Mucosa of rectum (tissue), 2 donors: ENCODE measurements at regions not wholly inside any gene's neighbourhood (a gene's known extent, or its start where the extent isn't known, plus 50 kb on each side); places are given as distances from the start of the nearest gene placed in this dataset.

Experiments used
- H3K27ac ChIP-seq, 2 donors: one replicate each; pipeline ENCODE4 v1.7.0; 2013; ENCODE audit warnings: inconsistent platforms in 2 of 2, low read depth in 2 of 2, low read length in 2 of 2
- H3K27me3 ChIP-seq, 2 donors: one replicate each; pipeline ENCODE4 v1.7.0; 2013; ENCODE audit warnings: low read length in 2 of 2; ENCODE audit not compliant: control insufficient read depth in 2 of 2, insufficient read depth in 2 of 2
- H3K36me3 ChIP-seq, 2 donors: one replicate each; pipeline ENCODE4 v1.7.0; 2013; ENCODE audit warnings: low read length in 2 of 2; ENCODE audit not compliant: control insufficient read depth in 2 of 2, insufficient read depth in 2 of 2
- H3K4me1 ChIP-seq, 2 donors: one replicate each; pipeline ENCODE4 v1.7.0; 2013; ENCODE audit warnings: low read length in 2 of 2, mild to moderate bottlenecking in 1 of 2; ENCODE audit not compliant: control insufficient read depth in 2 of 2, insufficient read depth in 2 of 2
- H3K4me3 ChIP-seq, 2 donors: one replicate each; pipeline ENCODE4 v1.7.0; 2013; ENCODE audit warnings: low read length in 2 of 2
- H3K9ac ChIP-seq, 2 donors: one replicate each; pipeline ENCODE4 v1.7.0; 2013; ENCODE audit warnings: low read length in 2 of 2, low read depth in 1 of 2, mild to moderate bottlenecking in 1 of 2
- H3K9me3 ChIP-seq, 2 donors: one replicate each; pipeline ENCODE4 v1.7.0; 2013; ENCODE audit warnings: low read length in 2 of 2; ENCODE audit not compliant: control insufficient read depth in 2 of 2
- donor health status: healthy.
- donor health status: Normal muscosa, but diverticular disease.

- no peak overlapping the region for H3K4me3 ChIP-seq
- no peaks in the 10 kb centered on the region for H3K4me1 ChIP-seq
- no peaks in the 10 kb centered on the region for H3K36me3 ChIP-seq
- no peak overlapping the region for H3K27ac ChIP-seq
- H3K9ac ChIP-seq: no peak overlapping the region
- peaks cover 0 to 1% of the 10 kb centered on the region in 2 donors for H3K9me3 ChIP-seq
- no peaks in the 10 kb centered on the region for H3K27me3 ChIP-seq
Observed at GRCh38 chr6:126419901-126420300, 80.0 kb downstream of the CENPW start.

DNA sequence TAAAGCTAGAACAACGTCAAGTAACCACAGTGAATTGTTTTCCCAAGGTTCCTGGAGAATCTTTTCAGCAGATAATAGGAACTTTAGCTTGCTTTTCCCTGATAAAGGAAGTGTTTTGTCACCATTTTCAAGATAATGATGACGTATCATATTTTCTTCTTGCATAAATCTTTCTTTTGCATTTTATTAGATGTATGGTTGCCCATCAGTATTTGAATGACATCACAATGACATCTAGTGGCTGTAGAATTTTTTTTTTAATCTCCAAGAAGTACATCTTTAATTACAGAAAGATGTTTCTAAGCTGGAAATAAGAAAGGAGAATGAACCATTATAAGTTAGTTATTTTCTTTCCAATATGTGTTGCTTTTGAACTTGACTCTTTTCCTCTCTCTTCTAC lies 83.0 kb downstream of the CENPW start:
- no peak overlapping the region for H3K27ac ChIP-seq
- no peaks in the 10 kb centered on the region for H3K9me3 ChIP-seq
- no peak overlapping the region for H3K9ac ChIP-seq
- no peak overlapping the region for H3K4me3 ChIP-seq
- H3K27me3 ChIP-seq: no peaks in the 10 kb centered on the region
- H3K4me1 ChIP-seq: no peaks in the 10 kb centered on the region
- no peaks in the 10 kb centered on the region for H3K36me3 ChIP-seq

- H3K36me3 ChIP-seq: no peaks in the 10 kb centered on the region
- H3K9ac ChIP-seq: no peak overlapping the region
- peaks cover 0 to 5% of the 10 kb centered on the region in 2 donors for H3K4me1 ChIP-seq
- no peaks in the 10 kb centered on the region for H3K9me3 ChIP-seq
- no peak overlapping the region for H3K4me3 ChIP-seq
- no peaks in the 10 kb centered on the region for H3K27me3 ChIP-seq
- H3K27ac ChIP-seq: no peak overlapping the region
Observed at GRCh38 chr6:126427713-126428112, 87.8 kb downstream of the CENPW start.

DNA sequence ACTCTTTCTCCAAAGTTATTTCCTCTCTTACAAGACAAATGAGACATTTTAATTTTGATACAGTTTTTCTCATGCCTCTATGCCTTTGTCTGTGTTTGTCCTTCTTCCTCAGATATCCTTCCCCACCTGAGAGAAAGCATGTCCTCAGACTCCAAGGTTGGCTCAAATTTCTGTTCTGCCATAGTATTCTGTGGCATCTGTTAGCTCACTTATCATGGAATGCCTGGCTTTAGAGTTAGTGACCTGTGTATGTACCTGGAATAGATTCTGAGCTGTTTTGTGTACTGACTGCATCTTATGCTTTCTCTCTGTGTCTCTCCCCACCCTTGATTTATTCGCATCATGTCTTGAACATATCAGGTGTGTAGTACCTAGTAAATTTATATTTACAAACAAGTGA lies 90.0 kb downstream of the CENPW start:
- no peaks in the 10 kb centered on the region for H3K9me3 ChIP-seq
- H3K27me3 ChIP-seq: no peaks in the 10 kb centered on the region
- no peaks in the 10 kb centered on the region for H3K36me3 ChIP-seq
- H3K4me1 ChIP-seq: peaks cover 0 to 5% of the 10 kb centered on the region in 2 donors
- H3K27ac ChIP-seq: no peak overlapping the region
- no peak overlapping the region for H3K4me3 ChIP-seq
- H3K9ac ChIP-seq: no peak overlapping the region

GRCh38 chr6:126432564-126432963 lies 92.6 kb downstream of the CENPW start:
- Histone ChIP-seq H3K36me3 (no peaks in the 10 kb centered on the region), H3K4me1 (peaks cover 0 to 5% of the 10 kb centered on the region in 2 donors), H3K9ac (no peak overlapping the region), H3K4me3 (no peak overlapping the region), H3K27ac (no peak overlapping the region), H3K9me3 (no peaks in the 10 kb centered on the region), H3K27me3 (no peaks in the 10 kb centered on the region)

DNA sequence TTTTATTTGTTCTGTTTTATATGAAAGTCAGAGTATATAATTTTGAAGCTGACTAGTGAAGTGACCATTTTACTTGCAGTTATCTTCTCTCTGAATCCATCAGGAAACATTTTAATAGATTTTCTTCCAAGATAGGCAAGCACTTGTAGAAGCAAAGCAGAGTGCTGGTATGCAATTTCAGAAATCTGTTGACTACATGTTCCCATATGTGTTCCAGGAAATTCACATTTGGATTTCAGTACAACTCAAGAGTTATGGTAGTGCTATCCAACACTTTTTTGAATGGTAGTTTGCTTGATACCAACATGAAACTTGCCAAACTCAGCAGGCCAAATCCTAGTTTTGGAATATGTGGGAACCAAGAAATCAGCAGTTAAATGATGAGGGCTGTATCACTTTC lies 94.0 kb downstream of the CENPW start:
- Histone ChIP-seq H3K9me3 (no peaks in the 10 kb centered on the region), H3K4me1 (no peaks in the 10 kb centered on the region), H3K4me3 (no peak overlapping the region), H3K27ac (no peak overlapping the region), H3K27me3 (no peaks in the 10 kb centered on the region), H3K9ac (no peak overlapping the region), H3K36me3 (no peaks in the 10 kb centered on the region)

GRCh38 chr6:126437205-126437604 lies 97.3 kb downstream of the CENPW start:
- Histone ChIP-seq H3K27me3 (no peaks in the 10 kb centered on the region), H3K4me3 (no peak overlapping the region), H3K9me3 (no peaks in the 10 kb centered on the region), H3K36me3 (no peaks in the 10 kb centered on the region), H3K9ac (no peak overlapping the region), H3K4me1 (no peaks in the 10 kb centered on the region), H3K27ac (no peak overlapping the region)

- Histone ChIP-seq H3K4me3 (no peak overlapping the region), H3K4me1 (no peaks in the 10 kb centered on the region), H3K9me3 (no peaks in the 10 kb centered on the region), H3K9ac (no peak overlapping the region), H3K27ac (no peak overlapping the region), H3K36me3 (no peaks in the 10 kb centered on the region), H3K27me3 (no peaks in the 10 kb centered on the region)
Observed at GRCh38 chr6:126439040-126439439, 99.1 kb downstream of the CENPW start.

- H3K9ac ChIP-seq: no peak overlapping the region
Observed at GRCh38 chr6:126440923-126441322, 101.0 kb downstream of the CENPW start.

DNA sequence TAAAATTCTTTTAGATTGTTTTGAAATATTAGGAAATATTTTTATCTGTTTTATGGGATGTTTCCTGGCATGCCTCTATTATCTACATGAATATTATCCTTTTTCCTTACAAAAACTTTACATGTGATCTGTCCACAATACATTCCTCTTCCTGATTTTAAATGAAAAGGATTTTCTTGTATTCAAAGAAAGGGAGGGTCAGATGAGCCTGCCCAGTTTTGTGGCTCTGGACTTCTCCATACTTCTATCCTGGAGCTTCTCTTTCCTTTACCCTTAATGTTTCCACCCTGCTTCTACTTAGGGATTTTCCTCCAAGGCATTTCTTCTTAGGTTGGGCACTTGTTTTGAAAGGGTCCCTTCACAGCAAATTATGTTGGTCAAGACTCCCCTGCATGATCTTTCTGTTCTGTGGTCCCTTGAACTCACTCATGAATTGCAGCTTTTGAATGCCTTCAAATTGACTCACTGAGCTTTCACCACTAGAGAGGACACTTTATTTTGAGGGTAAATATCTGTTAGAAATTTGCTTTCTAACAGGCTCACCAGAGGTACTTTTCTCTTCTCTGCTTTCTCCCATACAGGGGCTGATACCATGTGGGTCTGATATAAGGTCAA lies 104.9 kb downstream of the CENPW start:
- Histone ChIP-seq H3K4me1 (no peaks in the 10 kb centered on the region), H3K36me3 (no peaks in the 10 kb centered on the region), H3K9me3 (no peaks in the 10 kb centered on the region), H3K27me3 (no peaks in the 10 kb centered on the region), H3K27ac (no peak overlapping the region), H3K9ac (no peak overlapping the region), H3K4me3 (no peak overlapping the region)

More at GRCh38 chr6:126440923-126441322, 101.0 kb downstream of the CENPW start:
- Histone ChIP-seq H3K27me3 (no peaks in the 10 kb centered on the region), H3K4me1 (no peaks in the 10 kb centered on the region), H3K36me3 (no peaks in the 10 kb centered on the region), H3K4me3 (no peak overlapping the region), H3K27ac (no peak overlapping the region), H3K9me3 (no peaks in the 10 kb centered on the region)

GRCh38 chr6:126446248-126446647 lies 106.3 kb downstream of the CENPW start:
- no peak overlapping the region for H3K27ac ChIP-seq

More at GRCh38 chr6:126446248-126446647, 106.3 kb downstream of the CENPW start:
- no peaks in the 10 kb centered on the region for H3K36me3 ChIP-seq
- H3K9me3 ChIP-seq: no peaks in the 10 kb centered on the region
- no peak overlapping the region for H3K9ac ChIP-seq
- H3K4me1 ChIP-seq: no peaks in the 10 kb centered on the region
- no peaks in the 10 kb centered on the region for H3K27me3 ChIP-seq
- no peak overlapping the region for H3K4me3 ChIP-seq
